Erythroblast (primary cell): ENCODE measurements at regions not wholly inside any gene's neighbourhood (a gene's known extent, or its start where the extent isn't known, plus 50 kb on each side); places are given as distances from the start of the nearest gene placed in this dataset.

ENCODE experiments used
- GATA1 ChIP-seq: IDR thresholded peaks from 2 replicates; pipeline ENCODE4 v1.6.1; 2011; ENCODE audit warnings: low read depth, mild to moderate bottlenecking, control low read depth, low read length, moderate library complexity
- POLR2A ChIP-seq: IDR thresholded peaks from 2 replicates; pipeline ENCODE4 v1.6.1; 2011; ENCODE audit warnings: mild to moderate bottlenecking, low read length

GRCh38 chr11:131121426-131122333 is 205.4 kb upstream of the SNX19 start:
- no peak for TF ChIP-seq POLR2A
- no peak for TF ChIP-seq GATA1
